ENCODE measurements at regions not wholly inside any gene's neighbourhood (a gene's known extent, or its start where the extent isn't known, plus 50 kb on each side); places are given as distances from the start of the nearest gene placed in this dataset.

DNA sequence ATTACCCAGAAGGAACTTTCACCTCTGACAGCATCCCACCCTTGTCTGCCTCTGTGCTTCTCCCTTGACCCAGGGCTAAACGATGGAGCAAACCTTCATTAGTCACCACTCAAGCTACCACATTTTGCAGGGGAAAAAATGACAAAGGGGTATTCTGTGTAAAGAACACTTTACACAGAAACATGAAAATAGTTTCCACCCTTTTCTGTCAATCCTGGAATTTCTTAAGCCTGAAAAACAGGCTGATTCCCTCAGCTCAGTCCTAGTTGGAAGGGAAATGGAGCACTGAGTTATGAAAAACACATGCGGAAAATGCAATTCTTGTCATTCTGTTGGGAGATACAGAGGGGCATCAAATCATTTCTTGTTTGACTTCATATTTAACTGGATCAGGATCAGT, 175.0 kb upstream of the HNRNPA3 start:
- Histone ChIP-seq H3K4me3 (ENCODE audit: low read depth, low read length) (no peak overlapping the region), H3K27me3 (ENCODE audit: control insufficient read depth, insufficient read depth, low read length) (peaks cover 3% of the 10 kb centered on the region), H3K36me3 (ENCODE audit: control insufficient read depth, insufficient read depth, low read length) (no peaks in the 10 kb centered on the region)
- no peak for DNase-seq (ENCODE audit: low read depth)
- TF ChIP-seq, protein P1, sequence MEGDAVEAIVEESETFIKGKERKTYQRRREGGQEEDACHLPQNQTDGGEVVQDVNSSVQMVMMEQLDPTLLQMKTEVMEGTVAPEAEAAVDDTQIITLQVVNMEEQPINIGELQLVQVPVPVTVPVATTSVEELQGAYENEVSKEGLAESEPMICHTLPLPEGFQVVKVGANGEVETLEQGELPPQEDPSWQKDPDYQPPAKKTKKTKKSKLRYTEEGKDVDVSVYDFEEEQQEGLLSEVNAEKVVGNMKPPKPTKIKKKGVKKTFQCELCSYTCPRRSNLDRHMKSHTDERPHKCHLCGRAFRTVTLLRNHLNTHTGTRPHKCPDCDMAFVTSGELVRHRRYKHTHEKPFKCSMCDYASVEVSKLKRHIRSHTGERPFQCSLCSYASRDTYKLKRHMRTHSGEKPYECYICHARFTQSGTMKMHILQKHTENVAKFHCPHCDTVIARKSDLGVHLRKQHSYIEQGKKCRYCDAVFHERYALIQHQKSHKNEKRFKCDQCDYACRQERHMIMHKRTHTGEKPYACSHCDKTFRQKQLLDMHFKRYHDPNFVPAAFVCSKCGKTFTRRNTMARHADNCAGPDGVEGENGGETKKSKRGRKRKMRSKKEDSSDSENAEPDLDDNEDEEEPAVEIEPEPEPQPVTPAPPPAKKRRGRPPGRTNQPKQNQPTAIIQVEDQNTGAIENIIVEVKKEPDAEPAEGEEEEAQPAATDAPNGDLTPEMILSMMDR (IDR thresholded peaks at IDR 0.05; ENCODE audit: insufficient read depth, low read length, poor library complexity, severe bottlenecking): no peak

DNA sequence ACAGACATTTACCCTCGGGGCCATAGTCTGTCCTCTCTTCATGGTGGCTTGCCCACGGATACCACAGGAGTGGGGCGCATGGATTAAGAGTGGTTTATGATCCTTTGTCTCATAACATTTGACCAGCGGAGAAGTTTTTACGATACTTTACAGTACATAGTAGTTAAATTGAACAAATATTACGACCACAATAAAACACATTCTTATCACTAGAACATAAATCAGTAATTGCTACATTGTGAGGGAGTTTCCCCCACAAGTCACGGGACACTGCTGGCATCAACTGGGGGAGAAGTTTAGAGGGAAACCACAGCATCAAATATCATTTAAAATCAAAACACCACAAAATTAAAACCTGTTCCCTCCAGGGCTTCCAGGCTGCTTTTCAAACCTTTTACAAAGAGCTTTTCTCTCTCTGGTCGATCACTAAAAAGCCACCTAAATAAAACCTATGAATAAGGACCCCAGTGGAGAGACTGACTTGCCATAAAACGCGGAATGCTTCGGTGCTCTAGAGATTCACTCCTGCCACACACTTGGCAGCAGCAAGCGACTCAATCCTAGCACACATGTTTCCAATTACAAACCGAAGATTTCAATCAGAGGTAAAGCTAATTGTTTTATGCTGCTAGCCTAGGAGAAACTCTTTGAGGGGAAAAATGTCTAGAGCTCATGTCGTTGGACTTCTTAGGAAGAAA, 173.7 kb upstream of the HNRNPA3 start:
- Histone ChIP-seq H3K4me3 (ENCODE audit: low read depth, low read length) (no peak overlapping the region), H3K27me3 (ENCODE audit: control insufficient read depth, insufficient read depth, low read length) (peaks cover 3% of the 10 kb centered on the region), H3K36me3 (ENCODE audit: control insufficient read depth, insufficient read depth, low read length) (no peaks in the 10 kb centered on the region)
- TF ChIP-seq, protein P1 (IDR thresholded peaks at IDR 0.05; ENCODE audit: insufficient read depth, low read length, poor library complexity, severe bottlenecking): no peak
- DNase-seq (ENCODE audit: low read depth): no peak

DNA sequence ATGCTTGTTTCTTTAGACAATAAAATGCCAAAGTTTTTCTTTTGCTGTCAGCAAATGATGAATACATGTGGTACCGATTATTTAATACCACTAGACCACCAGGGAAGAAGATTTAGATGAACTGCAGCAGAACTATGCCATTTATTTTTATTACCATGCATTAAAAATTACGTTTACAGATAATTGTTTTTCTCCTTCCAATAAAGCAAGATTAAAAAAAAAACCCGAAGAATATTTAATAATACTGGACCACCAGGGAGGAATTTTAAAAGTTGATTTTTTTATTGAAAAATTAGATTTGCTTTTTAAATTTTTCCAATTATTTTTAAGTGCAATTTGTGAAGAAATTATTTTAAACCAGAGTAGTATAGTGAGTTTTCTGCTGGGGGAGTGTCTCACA, 170.3 kb upstream of the HNRNPA3 start:
- Histone ChIP-seq H3K36me3 (ENCODE audit: control insufficient read depth, insufficient read depth, low read length) (no peaks in the 10 kb centered on the region), H3K4me3 (ENCODE audit: low read depth, low read length) (no peak overlapping the region), H3K27me3 (ENCODE audit: control insufficient read depth, insufficient read depth, low read length) (peaks cover 3% of the 10 kb centered on the region)
- TF ChIP-seq, protein P1 (IDR thresholded peaks at IDR 0.05; ENCODE audit: insufficient read depth, low read length, poor library complexity, severe bottlenecking): no peak
- no peak for DNase-seq (ENCODE audit: low read depth)

DNA sequence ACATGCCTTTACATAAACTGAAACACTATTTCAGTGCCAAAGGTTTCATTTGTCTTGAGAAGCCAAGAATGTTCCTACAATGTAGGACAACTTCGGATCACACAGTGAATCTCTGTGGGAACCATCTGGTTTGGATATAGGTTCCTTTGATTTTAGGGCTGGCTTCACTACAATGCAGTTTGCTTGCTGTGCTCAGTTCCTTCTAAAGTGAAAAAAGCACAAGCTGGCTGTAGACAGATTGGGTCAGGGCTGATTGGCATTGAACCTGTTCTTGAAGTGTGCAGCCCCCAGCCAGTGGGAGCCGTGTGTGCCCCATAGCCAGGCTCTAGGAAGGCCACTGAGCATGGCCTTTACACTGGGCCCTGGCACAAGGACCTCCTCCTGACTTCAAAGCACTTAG, 167.9 kb upstream of the HNRNPA3 start:
- TF ChIP-seq, protein P1 (IDR thresholded peaks at IDR 0.05; ENCODE audit: insufficient read depth, low read length, poor library complexity, severe bottlenecking): no peak
- no peaks in the 10 kb centered on the region for H3K36me3 ChIP-seq (ENCODE audit: control insufficient read depth, insufficient read depth, low read length)
- no peaks in the 10 kb centered on the region for H3K27me3 ChIP-seq (ENCODE audit: control insufficient read depth, insufficient read depth, low read length)
- no peak overlapping the region for H3K4me3 ChIP-seq (ENCODE audit: low read depth, low read length)
- no peak for DNase-seq (ENCODE audit: low read depth)

DNA sequence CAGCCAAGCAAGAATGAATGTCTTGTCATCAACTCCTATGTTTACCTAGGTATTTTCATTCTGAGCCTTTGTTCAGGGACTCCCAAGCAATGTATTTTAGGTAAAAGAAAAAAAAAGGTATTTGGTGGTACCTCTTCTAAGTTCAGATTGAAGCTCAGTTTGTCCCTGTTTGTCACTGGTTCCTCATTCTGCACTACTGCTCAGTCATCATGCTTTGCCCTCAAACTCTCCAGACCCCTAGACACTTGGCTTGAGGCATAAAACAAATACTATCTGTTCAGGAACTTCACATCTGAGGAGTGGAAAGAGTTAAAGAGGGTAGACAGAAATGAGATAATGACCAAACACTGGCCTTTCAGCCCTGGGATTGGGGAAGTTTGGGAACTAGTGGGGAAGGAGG, 163.6 kb upstream of the HNRNPA3 start:
- TF ChIP-seq, protein P1 (IDR thresholded peaks at IDR 0.05; ENCODE audit: insufficient read depth, low read length, poor library complexity, severe bottlenecking): no peak
- DNase-seq (ENCODE audit: low read depth): no peak
- H3K4me3 ChIP-seq (ENCODE audit: low read depth, low read length): no peak overlapping the region
- no peaks in the 10 kb centered on the region for H3K36me3 ChIP-seq (ENCODE audit: control insufficient read depth, insufficient read depth, low read length)
- no peaks in the 10 kb centered on the region for H3K27me3 ChIP-seq (ENCODE audit: control insufficient read depth, insufficient read depth, low read length)

DNA sequence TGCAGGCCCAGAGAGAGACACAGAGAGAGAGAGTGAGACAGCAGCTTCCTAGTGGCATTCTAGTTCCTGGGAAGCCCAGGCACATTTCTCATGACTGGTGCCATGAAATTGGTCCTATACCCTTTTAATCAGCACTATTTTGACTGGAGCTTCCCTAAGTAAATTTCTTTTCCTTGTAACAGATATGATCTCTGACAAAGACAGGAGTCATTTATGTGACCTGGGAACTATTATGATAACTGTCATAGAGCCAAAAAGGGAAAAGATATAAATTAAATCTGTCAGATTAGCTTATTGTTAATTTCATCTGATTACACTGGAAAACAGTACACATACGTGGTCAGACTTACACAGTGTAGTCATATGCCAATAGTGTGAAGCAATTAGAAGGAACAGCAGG, 161.3 kb upstream of the HNRNPA3 start:
- DNase-seq (ENCODE audit: low read depth): no peak
- Histone ChIP-seq H3K4me3 (ENCODE audit: low read depth, low read length) (no peak overlapping the region), H3K27me3 (ENCODE audit: control insufficient read depth, insufficient read depth, low read length) (no peaks in the 10 kb centered on the region), H3K36me3 (ENCODE audit: control insufficient read depth, insufficient read depth, low read length) (no peaks in the 10 kb centered on the region)
- TF ChIP-seq, protein P1 (IDR thresholded peaks at IDR 0.05; ENCODE audit: insufficient read depth, low read length, poor library complexity, severe bottlenecking): no peak
